GM23338 (cell line): ENCODE measurements at regions not wholly inside any gene's neighbourhood (a gene's known extent, or its start where the extent isn't known, plus 50 kb on each side); places are given as distances from the start of the nearest gene placed in this dataset.

Experiments used
- ATAC-seq: fragments of 200-7000 bp; cut with Tn5 transposase; 3 replicates; pipeline ENCODE4 v1.9.1; 2020
- DNase-seq: peaks from one replicate; pipeline ENCODE4 v3.0.0-alpha.2; 2015; ENCODE audit warnings: low spot score
- H2AFZ ChIP-seq: fragments of 200-600 bp; sonication (generic); 2 replicates; pipeline ENCODE4 v1.8.0; 2016; ENCODE audit warnings: antibody characterized with exemption, mild to moderate bottlenecking, moderate library complexity
- H3F3A ChIP-seq: fragments of 200-600 bp; sonication (generic); replicated peaks from 2 replicates; pipeline ENCODE4 v1.8.0; 2017; ENCODE audit warnings: antibody characterized with exemption, mixed run types, low read depth
- H3K27ac ChIP-seq: fragments of 200-600 bp; sonication (generic); 2 replicates; pipeline ENCODE4 v1.6.1; 2016; ENCODE audit warnings: low read depth
- H3K27me3 ChIP-seq: fragments of 200-600 bp; sonication (generic); 2 replicates; pipeline ENCODE4 v1.8.0; 2016; ENCODE audit warnings: mild to moderate bottlenecking, mixed run types, moderate library complexity; ENCODE audit not compliant: insufficient read depth
- H3K36me3 ChIP-seq: fragments of 200-600 bp; sonication (generic); 2 replicates; pipeline ENCODE4 v1.8.0; 2016; ENCODE audit warnings: mild to moderate bottlenecking; ENCODE audit not compliant: insufficient read depth
- H3K4me1 ChIP-seq: fragments of 200-600 bp; sonication (generic); 2 replicates; pipeline ENCODE4 v1.8.0; 2016; ENCODE audit warnings: mild to moderate bottlenecking, moderate library complexity; ENCODE audit not compliant: insufficient read depth
- H3K4me2 ChIP-seq: fragments of 200-600 bp; sonication (generic); 2 replicates; pipeline ENCODE4 v1.7.1; 2017; ENCODE audit warnings: mixed run types
- H3K4me3 ChIP-seq: fragments of 200-600 bp; sonication (generic); 2 replicates; pipeline ENCODE4 v1.6.1; 2016; ENCODE audit warnings: mixed run types
- H3K79me2 ChIP-seq: fragments of 200-600 bp; sonication (generic); replicated peaks from 2 replicates; pipeline ENCODE4 v1.8.0; 2017; ENCODE audit warnings: mild to moderate bottlenecking; ENCODE audit not compliant: insufficient read depth
- H3K9me2 ChIP-seq: fragments of 200-600 bp; sonication (generic); 2 replicates; pipeline ENCODE4 v1.8.0; 2017; ENCODE audit not compliant: insufficient read depth
- H4K20me1 ChIP-seq: fragments of 200-600 bp; sonication (generic); replicated peaks from 2 replicates; pipeline ENCODE4 v1.8.0; 2017; ENCODE audit warnings: mild to moderate bottlenecking; ENCODE audit not compliant: insufficient read depth
- H3K27ac Mint-ChIP-seq: 2 replicates; pipeline ENCODE4 v1.8.0; 2020; ENCODE audit warnings: inconsistent platforms, mild to moderate bottlenecking, moderate library complexity, mixed read lengths
- H3K27me3 Mint-ChIP-seq: 3 replicates; pipeline ENCODE4 v1.8.0; 2022; ENCODE audit warnings: low read depth, mild to moderate bottlenecking, moderate library complexity, mixed read lengths, inconsistent platforms; ENCODE audit not compliant: insufficient read depth, poor library complexity
- H3K36me3 Mint-ChIP-seq: 3 replicates; pipeline ENCODE4 v1.8.0; 2021; ENCODE audit warnings: low read depth, mild to moderate bottlenecking, inconsistent platforms, moderate library complexity, mixed read lengths
- H3K4me1 Mint-ChIP-seq: 3 replicates; pipeline ENCODE4 v1.8.0; 2020; ENCODE audit warnings: mild to moderate bottlenecking, inconsistent platforms, mixed read lengths
- H3K4me3 Mint-ChIP-seq: 3 replicates; pipeline ENCODE4 v1.8.0; 2021; ENCODE audit warnings: moderate library complexity, mild to moderate bottlenecking, inconsistent platforms, mixed read lengths
- H3K9me3 Mint-ChIP-seq: 3 replicates; pipeline ENCODE4 v1.8.0; 2020; ENCODE audit warnings: moderate library complexity, mild to moderate bottlenecking, inconsistent platforms, mixed read lengths
- CREB1 ChIP-seq: fragments of 250-450 bp; sonication (Bioruptor Pico); IDR thresholded peaks from 2 replicates; pipeline ENCODE4 v1.5.0; 2020; ENCODE audit warnings: low read depth, mild to moderate bottlenecking, moderate library complexity
- CTCF ChIP-seq, 2 experiments: fragments of 200-600 bp in 1 of 2; sonication (generic) in 1 of 2; conservative IDR thresholded peaks; 2 replicates each; pipeline versions ENCODE4 v1.5.1 to v1.6.1; 2016 to 2017; ENCODE audit warnings: antibody characterized with exemption in 2 of 2, low read depth in 2 of 2, mild to moderate bottlenecking in 2 of 2, moderate library complexity in 1 of 2
- EZH2 ChIP-seq: fragments of 200-600 bp; sonication (generic); IDR thresholded peaks from one replicate; pipeline ENCODE4 v1.8.0; 2017; ENCODE audit warnings: antibody characterized with exemption, mild to moderate bottlenecking, low read depth; ENCODE audit not compliant: unreplicated experiment
- EZH2phosphoT487 ChIP-seq: fragments of 200-600 bp; sonication (generic); IDR thresholded peaks from one replicate; pipeline ENCODE4 v1.8.1; 2018; ENCODE audit warnings: antibody characterized with exemption; ENCODE audit not compliant: unreplicated experiment
- JUNB ChIP-seq: IDR thresholded peaks from one replicate; pipeline ENCODE4 v1.6.1; 2016; ENCODE audit warnings: antibody characterized with exemption; ENCODE audit not compliant: unreplicated experiment
- NANOG ChIP-seq: IDR thresholded peaks from 2 replicates; pipeline ENCODE4 v1.6.1; 2016; ENCODE audit warnings: antibody characterized with exemption, borderline replicate concordance
- POLR2AphosphoS5 ChIP-seq: IDR thresholded peaks from 2 replicates; pipeline ENCODE4 v1.6.1; 2016; ENCODE audit warnings: antibody characterized with exemption, low read depth
- STAT1 ChIP-seq: IDR thresholded peaks from one replicate; pipeline ENCODE4 v1.6.1; 2016; ENCODE audit warnings: antibody characterized with exemption; ENCODE audit not compliant: unreplicated experiment
- ZNF114 ChIP-seq: fragments of 250-450 bp; sonication (Bioruptor Pico); IDR thresholded peaks from 2 replicates; pipeline ENCODE4 v1.5.0; 2020; ENCODE audit warnings: mild to moderate bottlenecking, moderate library complexity
- ZNF331 ChIP-seq: fragments of 250-450 bp; sonication (Bioruptor Pico); IDR thresholded peaks from 2 replicates; pipeline ENCODE4 v1.5.0; 2020; ENCODE audit warnings: low read depth, mild to moderate bottlenecking, moderate library complexity
- ZNF462 ChIP-seq: fragments of 250-450 bp; sonication (Bioruptor Pico); IDR thresholded peaks from 2 replicates; pipeline ENCODE4 v1.5.0; 2020; ENCODE audit warnings: mild to moderate bottlenecking, moderate library complexity
- TF ChIP-seq, protein P1 (sequence below): IDR thresholded peaks from one replicate; pipeline ENCODE4 v1.6.1; 2018; ENCODE audit warnings: antibody characterized with exemption; ENCODE audit not compliant: unreplicated experiment
- TF ChIP-seq, protein P2 (sequence below): IDR thresholded peaks from 2 replicates; pipeline ENCODE4 v1.6.1; 2016; ENCODE audit warnings: antibody characterized with exemption

GRCh38 chr12:77222336-77222735 is 157.0 kb upstream of the E2F7 start (continued):
- TF ChIP-seq CREB1 (CRISPR knock-in tag) (no peak), ZNF114 (CRISPR knock-in tag) (no peak), STAT1 (no peak), CTCF (conservative IDR thresholded peaks at IDR 0.05; ENCODE audit: low read depth in 2 of 2) (no peak), EZH2phosphoT487 (no peak)

DNA sequence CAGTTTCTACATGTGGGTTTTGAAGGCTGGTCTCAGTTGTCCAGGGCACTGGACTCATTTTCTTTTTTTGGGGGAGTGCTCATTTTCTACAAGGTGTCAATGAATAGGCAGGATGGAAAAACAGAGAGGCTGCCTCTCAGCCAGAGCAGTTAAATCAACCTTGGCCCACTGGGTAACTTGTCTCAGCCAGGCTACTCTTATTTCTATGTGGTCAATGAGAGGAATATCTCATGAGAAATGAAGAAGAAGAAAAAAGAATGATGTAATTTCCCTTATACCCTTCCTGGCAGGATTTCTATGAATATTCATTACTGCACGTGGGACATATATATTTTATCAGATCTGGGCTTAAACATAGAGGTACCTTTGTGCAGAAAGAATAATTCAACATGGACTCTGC is 155.2 kb upstream of the E2F7 start:
- Histone ChIP-seq H3K4me1 (peaks cover 6% of the 10 kb centered on the region), H3K9me2 (peaks cover 7% of the 10 kb centered on the region; the same call in 1 of the 2 replicates), H2AFZ (no peak overlapping the region), H3K4me3 (no peak overlapping the region), H3K36me3 (0 out of 2 replicates have a peak, but pooled peaks cover 7% of the 10 kb centered on the region), H3F3A (no peaks in the 10 kb centered on the region), H3K27ac (no peak overlapping the region), H4K20me1 (no peaks in the 10 kb centered on the region), H3K79me2 (no peaks in the 10 kb centered on the region), H3K4me2 (no peak overlapping the region), H3K27me3 (no peaks in the 10 kb centered on the region)
- Mint-ChIP-seq H3K27me3 (peaks cover 3% of the 10 kb centered on the region), H3K36me3 (peaks cover 3% of the 10 kb centered on the region), H3K27ac (no peak overlapping the region), H3K9me3 (peaks cover 10% of the 10 kb centered on the region; the same call in 2 of the 3 replicates), H3K4me1 (peaks cover 8% of the 10 kb centered on the region; the same call in 2 of the 3 replicates), H3K4me3 (no peak overlapping the region)
- no peak for DNase-seq
- no peak for ATAC-seq
- TF ChIP-seq STAT1 (no peak), CREB1 (CRISPR knock-in tag) (no peak), ZNF114 (CRISPR knock-in tag) (no peak), ZNF462 (CRISPR knock-in tag) (no peak), ZNF331 (CRISPR knock-in tag) (no peak), POLR2AphosphoS5 (no peak), JUNB (no peak), NANOG (no peak), EZH2phosphoT487 (no peak), EZH2 (no peak)
- TF ChIP-seq, protein P1, sequence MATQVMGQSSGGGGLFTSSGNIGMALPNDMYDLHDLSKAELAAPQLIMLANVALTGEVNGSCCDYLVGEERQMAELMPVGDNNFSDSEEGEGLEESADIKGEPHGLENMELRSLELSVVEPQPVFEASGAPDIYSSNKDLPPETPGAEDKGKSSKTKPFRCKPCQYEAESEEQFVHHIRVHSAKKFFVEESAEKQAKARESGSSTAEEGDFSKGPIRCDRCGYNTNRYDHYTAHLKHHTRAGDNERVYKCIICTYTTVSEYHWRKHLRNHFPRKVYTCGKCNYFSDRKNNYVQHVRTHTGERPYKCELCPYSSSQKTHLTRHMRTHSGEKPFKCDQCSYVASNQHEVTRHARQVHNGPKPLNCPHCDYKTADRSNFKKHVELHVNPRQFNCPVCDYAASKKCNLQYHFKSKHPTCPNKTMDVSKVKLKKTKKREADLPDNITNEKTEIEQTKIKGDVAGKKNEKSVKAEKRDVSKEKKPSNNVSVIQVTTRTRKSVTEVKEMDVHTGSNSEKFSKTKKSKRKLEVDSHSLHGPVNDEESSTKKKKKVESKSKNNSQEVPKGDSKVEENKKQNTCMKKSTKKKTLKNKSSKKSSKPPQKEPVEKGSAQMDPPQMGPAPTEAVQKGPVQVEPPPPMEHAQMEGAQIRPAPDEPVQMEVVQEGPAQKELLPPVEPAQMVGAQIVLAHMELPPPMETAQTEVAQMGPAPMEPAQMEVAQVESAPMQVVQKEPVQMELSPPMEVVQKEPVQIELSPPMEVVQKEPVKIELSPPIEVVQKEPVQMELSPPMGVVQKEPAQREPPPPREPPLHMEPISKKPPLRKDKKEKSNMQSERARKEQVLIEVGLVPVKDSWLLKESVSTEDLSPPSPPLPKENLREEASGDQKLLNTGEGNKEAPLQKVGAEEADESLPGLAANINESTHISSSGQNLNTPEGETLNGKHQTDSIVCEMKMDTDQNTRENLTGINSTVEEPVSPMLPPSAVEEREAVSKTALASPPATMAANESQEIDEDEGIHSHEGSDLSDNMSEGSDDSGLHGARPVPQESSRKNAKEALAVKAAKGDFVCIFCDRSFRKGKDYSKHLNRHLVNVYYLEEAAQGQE = no peak
- TF ChIP-seq, protein P2, sequence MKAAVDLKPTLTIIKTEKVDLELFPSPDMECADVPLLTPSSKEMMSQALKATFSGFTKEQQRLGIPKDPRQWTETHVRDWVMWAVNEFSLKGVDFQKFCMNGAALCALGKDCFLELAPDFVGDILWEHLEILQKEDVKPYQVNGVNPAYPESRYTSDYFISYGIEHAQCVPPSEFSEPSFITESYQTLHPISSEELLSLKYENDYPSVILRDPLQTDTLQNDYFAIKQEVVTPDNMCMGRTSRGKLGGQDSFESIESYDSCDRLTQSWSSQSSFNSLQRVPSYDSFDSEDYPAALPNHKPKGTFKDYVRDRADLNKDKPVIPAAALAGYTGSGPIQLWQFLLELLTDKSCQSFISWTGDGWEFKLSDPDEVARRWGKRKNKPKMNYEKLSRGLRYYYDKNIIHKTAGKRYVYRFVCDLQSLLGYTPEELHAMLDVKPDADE = no peak
